ENCODE measurements at regions not wholly inside any gene's neighbourhood (a gene's known extent, or its start where the extent isn't known, plus 50 kb on each side); places are given as distances from the start of the nearest gene placed in this dataset.

- TF ChIP-seq CTCF (optimal IDR thresholded peaks at IDR 0.05 in 1 of 3, IDR thresholded peaks at IDR 0.05 in 1 of 3, conservative IDR thresholded peaks at IDR 0.05 in 1 of 3; ENCODE audit: extremely low read depth in 1 of 3, insufficient read depth in 2 of 3, low read length in 3 of 3) (no peak), EZH2 (IDR thresholded peaks at IDR 0.05; ENCODE audit: low read length) (no peak)
Measured at GRCh38 chr21:14722841-14723483, 176.8 kb upstream of the SAMSN1 start.
